ENCODE measurements at regions not wholly inside any gene's neighbourhood (a gene's known extent, or its start where the extent isn't known, plus 50 kb on each side); places are given as distances from the start of the nearest gene placed in this dataset.

DNA sequence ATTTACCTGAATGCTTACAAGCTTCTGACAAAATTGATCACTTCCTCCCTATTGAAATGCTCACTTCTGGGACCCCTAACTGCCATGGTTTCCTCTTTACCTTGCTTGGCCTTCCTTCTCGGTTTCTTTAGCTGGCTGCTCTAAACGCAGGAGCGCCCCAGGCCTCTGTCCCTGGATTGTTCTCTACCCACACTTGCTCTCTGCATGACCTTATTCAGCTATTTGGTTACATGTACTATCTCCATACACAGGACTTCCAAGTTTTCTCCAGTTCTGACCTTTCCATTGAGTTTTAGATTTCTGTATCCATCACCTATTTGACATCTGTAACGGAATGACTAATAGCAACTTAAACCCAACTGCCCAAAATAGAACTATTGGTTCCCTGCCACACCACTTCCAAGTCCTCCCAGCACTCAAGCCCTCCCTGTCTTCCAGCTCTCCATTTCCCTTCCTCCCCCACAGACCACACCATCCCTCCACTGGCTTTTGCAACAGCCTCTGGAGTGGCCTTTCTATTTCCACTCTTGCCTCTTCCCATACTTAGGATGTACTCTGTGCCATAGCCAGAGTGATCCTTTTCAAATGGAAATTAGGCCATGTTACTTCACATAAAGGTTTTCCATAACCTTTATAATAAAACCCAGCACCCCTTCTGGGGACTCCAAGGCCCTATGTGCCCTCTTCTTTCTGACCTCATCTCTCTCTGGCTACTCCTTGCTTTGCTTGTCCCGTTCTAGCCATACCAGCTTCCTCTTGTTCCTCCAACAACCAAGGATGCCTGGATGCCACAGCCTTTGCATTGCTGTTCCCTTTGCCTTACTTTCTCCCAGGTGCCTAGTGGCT lies 202.2 kb downstream of the AEBP2 start:
- no peak for TF ChIP-seq EZH2phosphoT487 (IDR thresholded peaks at IDR 0.05; ENCODE audit: borderline replicate concordance)
- no peak for TF ChIP-seq SP1 (IDR thresholded peaks at IDR 0.05; ENCODE audit: low read depth)
- no peak for TF ChIP-seq POLR2AphosphoS5 (IDR thresholded peaks at IDR 0.05; ENCODE audit: low read depth, low read length)
- TF ChIP-seq, protein P1, sequence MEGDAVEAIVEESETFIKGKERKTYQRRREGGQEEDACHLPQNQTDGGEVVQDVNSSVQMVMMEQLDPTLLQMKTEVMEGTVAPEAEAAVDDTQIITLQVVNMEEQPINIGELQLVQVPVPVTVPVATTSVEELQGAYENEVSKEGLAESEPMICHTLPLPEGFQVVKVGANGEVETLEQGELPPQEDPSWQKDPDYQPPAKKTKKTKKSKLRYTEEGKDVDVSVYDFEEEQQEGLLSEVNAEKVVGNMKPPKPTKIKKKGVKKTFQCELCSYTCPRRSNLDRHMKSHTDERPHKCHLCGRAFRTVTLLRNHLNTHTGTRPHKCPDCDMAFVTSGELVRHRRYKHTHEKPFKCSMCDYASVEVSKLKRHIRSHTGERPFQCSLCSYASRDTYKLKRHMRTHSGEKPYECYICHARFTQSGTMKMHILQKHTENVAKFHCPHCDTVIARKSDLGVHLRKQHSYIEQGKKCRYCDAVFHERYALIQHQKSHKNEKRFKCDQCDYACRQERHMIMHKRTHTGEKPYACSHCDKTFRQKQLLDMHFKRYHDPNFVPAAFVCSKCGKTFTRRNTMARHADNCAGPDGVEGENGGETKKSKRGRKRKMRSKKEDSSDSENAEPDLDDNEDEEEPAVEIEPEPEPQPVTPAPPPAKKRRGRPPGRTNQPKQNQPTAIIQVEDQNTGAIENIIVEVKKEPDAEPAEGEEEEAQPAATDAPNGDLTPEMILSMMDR (IDR thresholded peaks at IDR 0.05 in 2 of 3, conservative IDR thresholded peaks at IDR 0.05 in 1 of 3; ENCODE audit: borderline replicate concordance in 1 of 3, insufficient read depth in 1 of 3, low read depth in 2 of 3, low read length in 2 of 3): no peak
- TF ChIP-seq EZH2 (IDR thresholded peaks at IDR 0.05): no peak
- TF ChIP-seq YY1 (IDR thresholded peaks at IDR 0.05; ENCODE audit: extremely low read depth, insufficient replicate concordance, low read depth, low read length): no peak
- no peak for TF ChIP-seq RAD21 (IDR thresholded peaks at IDR 0.05; ENCODE audit: low read depth)
